Ovary (tissue), 7 donors: ENCODE measurements at regions not wholly inside any gene's neighbourhood (a gene's known extent, or its start where the extent isn't known, plus 50 kb on each side); places are given as distances from the start of the nearest gene placed in this dataset.
"Not testable (repeated sequence)": the region's sequence is repeated elsewhere in the genome, so short reads cannot be mapped to it uniquely, and the experiment has no call there.

Experiments used
- DNase-seq, 5 donors: peaks; one replicate each; pipeline ENCODE4 v3.0.0-alpha.2; 2019 to 2020
- H3K27ac ChIP-seq, 2 donors: fragments of 200-600 bp; one replicate each; pipeline versions ENCODE4 v1.5.1 to v1.8.0; 2019 to 2022
- H3K27me3 ChIP-seq: fragments of 200-600 bp; one replicate; pipeline ENCODE4 v1.8.0; 2022
- H3K36me3 ChIP-seq: fragments of 200-600 bp; sonication (generic); one replicate; pipeline ENCODE4 v1.5.1; 2019
- H3K4me1 ChIP-seq: one replicate; pipeline ENCODE4 v1.8.1; 2013; ENCODE audit warnings: mild to moderate bottlenecking, moderate library complexity; ENCODE audit not compliant: insufficient read depth
- H3K4me3 ChIP-seq: fragments of 200-600 bp; sonication (generic); one replicate; pipeline ENCODE4 v1.5.1; 2017
- H3K9me3 ChIP-seq, 2 donors: fragments of 200-600 bp in 1 of 2; sonication (generic) in 1 of 2; one replicate each; pipeline versions ENCODE4 v1.5.1 to v1.8.1; 2013 to 2019; ENCODE audit warnings: mild to moderate bottlenecking in 1 of 2, moderate library complexity in 1 of 2
- EP300 ChIP-seq: sonication (generic); formaldehyde crosslinking; IDR thresholded peaks from one replicate; pipeline ENCODE4 v1.6.1; 2017; ENCODE audit warnings: antibody characterized with exemption
- POLR2A ChIP-seq: fragments of 450-650 bp; IDR thresholded peaks from one replicate; pipeline ENCODE4 v1.6.1; 2017; ENCODE audit warnings: antibody characterized with exemption, mild to moderate bottlenecking, moderate library complexity
- WGBS, 3 donors: extraction: QIAGEN DNeasy Blood & Tissue Kit in 1 of 3; methylation state at CpG; one replicate each; pipeline versions ENCODE4 v1.1.5 to v1.1.7; 2013 to 2017; 5-methylcytosine and 5-hydroxymethylcytosine counted together
- intact Hi-C, 4 donors: fragments of 100-400 bp; cut with DNase I; formaldehyde crosslinking; loops; one replicate each; pipeline versions ENCODE4 v1.11.0 to v1.15.1; 2022 to 2023
- TF ChIP-seq, protein P1 (sequence below), 3 donors: fragments of 450-650 bp in 2 of 3; fragments of 200-600 bp in 1 of 3; IDR thresholded peaks; one replicate each; pipeline versions ENCODE4 v1.5.1 to v1.8.0; 2016 to 2022; ENCODE audit warnings: antibody characterized with exemption in 3 of 3, mild to moderate bottlenecking in 1 of 3
- donor health status: DM: no; HTN: no; CAD: no; lungs with moderate emphysema.
- donor health status: DM: no; HTN: no; CAD: no.
- donor health status: Bipolar disorder and iron deficiency.
- donor health status: DM: no; HTN: no; CAD: no.
- donor health status: DM: yes; HTN: yes; CAD: no.

DNA sequence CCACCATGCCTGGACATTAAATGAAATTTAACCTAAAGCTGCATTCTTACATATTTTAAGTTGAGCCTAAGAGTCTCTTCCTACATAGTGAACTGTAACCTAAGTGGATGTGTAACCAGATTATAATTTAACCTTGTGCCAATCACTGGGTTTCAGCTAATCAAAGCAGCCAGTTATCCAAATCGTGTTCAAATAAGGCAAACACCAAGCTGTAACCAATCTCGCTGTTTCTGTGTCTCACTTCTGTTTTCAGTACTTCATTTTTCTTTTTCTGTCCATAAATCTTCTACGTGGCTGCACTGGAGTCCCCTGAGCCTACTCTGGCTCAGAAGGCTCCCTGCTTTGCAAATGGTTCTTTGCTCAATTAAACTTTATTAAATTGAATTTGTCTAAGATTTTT, 186.1 kb upstream of the CNTN6 start:
- Histone ChIP-seq H3K9me3 (no peaks in the 10 kb centered on the region), H3K27me3 (no peaks in the 10 kb centered on the region), H3K4me1 (no peaks in the 10 kb centered on the region), H3K4me3 (no peak overlapping the region), H3K27ac (no peak overlapping the region), H3K36me3 (no peaks in the 10 kb centered on the region)
- DNase-seq: no peak
- 48 to 60% (median 54%) methylated on average over 3 of the region's 3 CpGs for WGBS, 3 donors
- TF ChIP-seq, protein P1, sequence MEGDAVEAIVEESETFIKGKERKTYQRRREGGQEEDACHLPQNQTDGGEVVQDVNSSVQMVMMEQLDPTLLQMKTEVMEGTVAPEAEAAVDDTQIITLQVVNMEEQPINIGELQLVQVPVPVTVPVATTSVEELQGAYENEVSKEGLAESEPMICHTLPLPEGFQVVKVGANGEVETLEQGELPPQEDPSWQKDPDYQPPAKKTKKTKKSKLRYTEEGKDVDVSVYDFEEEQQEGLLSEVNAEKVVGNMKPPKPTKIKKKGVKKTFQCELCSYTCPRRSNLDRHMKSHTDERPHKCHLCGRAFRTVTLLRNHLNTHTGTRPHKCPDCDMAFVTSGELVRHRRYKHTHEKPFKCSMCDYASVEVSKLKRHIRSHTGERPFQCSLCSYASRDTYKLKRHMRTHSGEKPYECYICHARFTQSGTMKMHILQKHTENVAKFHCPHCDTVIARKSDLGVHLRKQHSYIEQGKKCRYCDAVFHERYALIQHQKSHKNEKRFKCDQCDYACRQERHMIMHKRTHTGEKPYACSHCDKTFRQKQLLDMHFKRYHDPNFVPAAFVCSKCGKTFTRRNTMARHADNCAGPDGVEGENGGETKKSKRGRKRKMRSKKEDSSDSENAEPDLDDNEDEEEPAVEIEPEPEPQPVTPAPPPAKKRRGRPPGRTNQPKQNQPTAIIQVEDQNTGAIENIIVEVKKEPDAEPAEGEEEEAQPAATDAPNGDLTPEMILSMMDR (IDR thresholded peaks at IDR 0.05): no peak
- no peak for TF ChIP-seq POLR2A
- no peak for TF ChIP-seq EP300
- intact Hi-C loops: no loop called here

DNA sequence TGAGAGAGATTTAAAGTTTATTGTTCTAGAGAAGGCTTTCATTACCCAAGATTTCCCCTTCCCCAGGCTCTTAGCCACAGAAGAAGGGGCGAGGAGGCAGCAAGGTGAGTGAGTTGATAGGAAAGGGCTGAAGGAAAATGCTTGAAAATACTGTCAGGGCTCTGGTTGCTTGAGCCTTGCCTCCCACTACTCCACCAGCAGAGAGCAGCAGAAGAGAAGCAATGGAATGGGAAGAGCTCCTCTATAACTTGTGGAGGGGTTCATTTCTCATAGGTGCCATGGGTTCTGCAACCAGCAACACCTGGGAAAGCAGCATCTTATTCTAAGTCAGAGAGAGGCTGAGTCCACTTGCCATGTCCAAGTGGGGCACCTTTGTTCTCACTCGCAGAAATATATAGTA, 184.0 kb upstream of the CNTN6 start:
- intact Hi-C loops: no loop called here
- H3K4me1 ChIP-seq: no peaks in the 10 kb centered on the region
- TF ChIP-seq POLR2A: no peak
- TF ChIP-seq, protein P1 (IDR thresholded peaks at IDR 0.05): no peak
- TF ChIP-seq EP300: no peak
- no peaks in the 10 kb centered on the region for H3K27me3 ChIP-seq
- H3K4me3 ChIP-seq: no peak overlapping the region
- no peak overlapping the region for H3K27ac ChIP-seq
- DNase-seq: no peak
- no peaks in the 10 kb centered on the region for H3K9me3 ChIP-seq
- no peaks in the 10 kb centered on the region for H3K36me3 ChIP-seq
- WGBS, 3 donors: 73 to 79% (median 79%) methylated on average over 2 of the region's 2 CpGs

DNA sequence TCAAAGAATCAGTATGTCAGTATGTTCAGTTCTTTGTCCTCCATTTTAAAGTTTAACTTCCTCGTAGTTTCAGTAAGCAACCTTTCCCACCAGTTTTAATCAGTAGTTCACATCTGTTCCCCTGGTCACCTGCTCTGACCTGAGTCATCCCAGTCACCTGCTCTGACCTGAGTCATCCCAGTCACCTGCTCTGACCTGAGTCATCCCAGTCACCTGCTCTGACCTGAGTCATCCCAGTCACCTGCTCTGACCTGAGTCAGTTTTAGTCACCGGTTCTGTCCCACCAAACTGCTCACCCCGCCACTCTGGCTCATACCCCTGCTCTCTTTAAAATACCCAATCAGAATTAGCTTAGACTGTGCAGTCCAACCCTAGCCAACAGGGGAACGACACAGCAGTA, 180.1 kb upstream of the CNTN6 start:
- H3K27ac ChIP-seq, DNase-seq: not testable (repeated sequence)
- 82 to 90% (median 87%) methylated on average over 4 of the region's 4 CpGs for WGBS, 3 donors

DNA sequence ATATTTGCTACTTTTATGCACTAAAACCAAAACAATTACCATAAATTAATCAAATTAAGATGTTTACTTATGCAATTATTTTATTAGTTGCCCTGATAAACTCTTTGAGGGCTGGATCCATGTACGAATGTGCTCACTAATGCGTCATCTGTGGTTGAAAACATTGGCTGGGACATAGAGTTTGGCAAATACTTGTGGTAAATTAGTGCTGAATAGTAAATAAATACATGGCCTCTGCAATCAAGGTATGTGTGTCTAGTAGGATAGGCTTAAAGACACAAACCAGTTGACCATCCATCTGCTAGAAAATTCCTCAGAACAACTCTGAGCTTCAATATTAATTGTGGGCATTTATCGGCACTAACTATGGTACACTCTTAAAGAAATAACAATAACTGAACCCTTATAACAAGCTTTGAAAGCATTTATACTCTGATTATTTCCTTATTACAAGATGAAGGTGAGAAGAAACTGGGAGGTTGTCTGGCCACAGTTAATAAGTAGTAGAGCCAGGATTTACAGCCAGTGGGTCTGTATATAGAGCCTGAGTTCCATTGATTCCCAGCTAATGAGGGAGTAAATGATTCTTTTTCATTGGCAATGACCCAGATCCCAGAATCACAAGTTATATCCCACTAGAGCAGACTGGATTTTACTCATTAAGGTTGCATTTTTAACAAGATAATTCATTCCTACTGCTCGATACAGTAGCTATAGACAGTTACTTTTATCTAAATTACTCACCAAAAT, 169.5 kb upstream of the CNTN6 start:
- H3K27ac ChIP-seq: no peak overlapping the region
- no peaks in the 10 kb centered on the region for H3K9me3 ChIP-seq
- no peak overlapping the region for H3K4me3 ChIP-seq
- H3K36me3 ChIP-seq: no peaks in the 10 kb centered on the region
- DNase-seq: no peak
- no peak for TF ChIP-seq POLR2A
- no peak for TF ChIP-seq EP300
- TF ChIP-seq, protein P1 (IDR thresholded peaks at IDR 0.05): no peak
- no peaks in the 10 kb centered on the region for H3K4me1 ChIP-seq
- no peaks in the 10 kb centered on the region for H3K27me3 ChIP-seq
- intact Hi-C loops: no loop called here
- 62 to 73% (median 70%) methylated on average over 4 of the region's 4 CpGs for WGBS, 3 donors

More for the DNA sequence above, 180.1 kb upstream of the CNTN6 start:
- intact Hi-C loops, H3K4me3 ChIP-seq, H3K27me3 ChIP-seq, H3K36me3 ChIP-seq, H3K9me3 ChIP-seq, H3K4me1 ChIP-seq: not testable (repeated sequence)

DNA sequence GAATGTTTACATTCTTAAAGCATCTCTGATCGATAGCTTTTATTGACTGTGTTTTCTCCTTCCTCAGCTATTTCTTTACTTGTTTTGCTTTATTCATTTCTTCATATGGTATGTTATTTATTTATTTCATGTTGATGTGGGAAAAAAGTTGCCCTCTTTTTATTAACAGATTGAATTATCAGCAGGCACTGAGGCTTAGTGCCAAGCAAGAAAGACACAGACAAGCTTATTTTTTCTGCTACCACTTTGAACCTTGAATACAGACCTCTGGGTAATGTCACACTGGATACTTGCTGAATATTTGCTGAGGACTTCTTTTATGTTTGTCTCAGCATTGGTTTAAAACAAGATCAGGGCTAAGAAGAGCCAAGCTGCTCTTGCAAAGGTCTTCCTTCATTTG, 162.0 kb upstream of the CNTN6 start:
- DNase-seq: no peak
- Histone ChIP-seq H3K27ac (no peak overlapping the region), H3K4me1 (no peaks in the 10 kb centered on the region), H3K36me3 (no peaks in the 10 kb centered on the region), H3K27me3 (no peaks in the 10 kb centered on the region), H3K4me3 (no peak overlapping the region), H3K9me3 (no peaks in the 10 kb centered on the region)
- intact Hi-C loops: no loop called here
- WGBS, 3 donors: 18 to 59% (median 29%) methylated on average over 1 of the region's 1 CpG
- no peak for TF ChIP-seq EP300
- TF ChIP-seq POLR2A: no peak
- TF ChIP-seq, protein P1 (IDR thresholded peaks at IDR 0.05): no peak
